GM12891 (cell line): ENCODE measurements at regions not wholly inside any gene's neighbourhood (a gene's known extent, or its start where the extent isn't known, plus 50 kb on each side); places are given as distances from the start of the nearest gene placed in this dataset.

Experiments
- PAX5 ChIP-seq: IDR thresholded peaks from 2 replicates; pipeline ENCODE4 v1.6.1; 2011; ENCODE audit warnings: low read length, moderate library complexity, mild to moderate bottlenecking; ENCODE audit not compliant: insufficient read depth, severe bottlenecking
- POLR2A ChIP-seq: IDR thresholded peaks from 2 replicates; pipeline ENCODE4 v1.6.1; 2011; ENCODE audit warnings: low read depth, low read length, control low read depth
- POLR2AphosphoS5 ChIP-seq: IDR thresholded peaks from 2 replicates; pipeline ENCODE4 v1.6.1; 2011; ENCODE audit warnings: low read depth, low read length, control low read depth
- POU2F2 ChIP-seq: IDR thresholded peaks from 2 replicates; pipeline ENCODE4 v1.6.1; 2011; ENCODE audit warnings: low read depth, mild to moderate bottlenecking, control low read depth, low read length, moderate library complexity
- SPI1 ChIP-seq: IDR thresholded peaks from 2 replicates; pipeline ENCODE4 v1.6.1; 2011; ENCODE audit warnings: low read depth, low read length, control low read depth
- TAF1 ChIP-seq: IDR thresholded peaks from 2 replicates; pipeline ENCODE4 v1.6.1; 2011; ENCODE audit warnings: low read depth, low read length, control low read depth

DNA sequence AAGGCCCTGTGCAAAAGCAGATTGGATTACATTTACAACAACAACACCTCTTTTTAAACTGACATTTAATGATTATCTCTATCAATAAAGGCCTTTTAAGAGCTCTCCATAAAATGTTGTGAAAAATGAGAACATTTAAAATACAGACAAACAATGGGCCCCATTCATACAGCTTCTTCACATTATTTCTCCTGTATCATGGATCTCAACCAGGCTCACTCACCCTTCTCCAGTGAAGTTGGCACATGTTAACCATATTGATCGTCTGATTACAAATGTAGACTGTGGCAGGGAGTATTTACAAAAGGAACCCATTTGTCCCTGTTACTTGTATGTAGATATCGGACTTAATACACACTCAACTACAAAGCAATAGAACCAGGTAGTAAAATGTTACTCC is 220.2 kb upstream of the BTG1 start:
- TF ChIP-seq POLR2AphosphoS5 (no peak), POLR2A (no peak), TAF1 (no peak), PAX5 (no peak), SPI1 (no peak), POU2F2 (no peak)
